Hepatocyte (in vitro differentiated cells): ENCODE measurements at regions not wholly inside any gene's neighbourhood (a gene's known extent, or its start where the extent isn't known, plus 50 kb on each side); places are given as distances from the start of the nearest gene placed in this dataset.

ENCODE experiments used
- CTCF ChIP-seq: fragments of 200-600 bp; sonication (generic); IDR thresholded peaks from 2 replicates; pipeline ENCODE4 v1.5.1; 2016; ENCODE audit warnings: antibody characterized with exemption, mild to moderate bottlenecking; ENCODE audit not compliant: poor library complexity
- EZH2 ChIP-seq: fragments of 200-600 bp; sonication (generic); IDR thresholded peaks from 2 replicates; pipeline ENCODE4 v1.6.1; 2016; ENCODE audit warnings: antibody characterized with exemption, mild to moderate bottlenecking, borderline replicate concordance
- EZH2phosphoT487 ChIP-seq: fragments of 200-600 bp; sonication (generic); IDR thresholded peaks from one replicate; pipeline ENCODE4 v1.6.1; 2018; ENCODE audit warnings: antibody characterized with exemption, mild to moderate bottlenecking, low read depth, moderate library complexity; ENCODE audit not compliant: unreplicated experiment, severe bottlenecking

- TF ChIP-seq CTCF: no peak
- no peak for TF ChIP-seq EZH2phosphoT487
- TF ChIP-seq EZH2: no peak
These were observed 351.6 kb downstream of the ALG10 start for GRCh38 chr12:34373926-34374325.
